Glomerular endothelial cell (primary cell): ENCODE measurements at regions not wholly inside any gene's neighbourhood (a gene's known extent, or its start where the extent isn't known, plus 50 kb on each side); places are given as distances from the start of the nearest gene placed in this dataset.
"Not testable (repeated sequence)": the region's sequence is repeated elsewhere in the genome, so short reads cannot be mapped to it uniquely, and the experiment has no call there.

Source experiments
- DNase-seq: peaks from one replicate; pipeline ENCODE4 v3.0.0-alpha.2; 2011; ENCODE audit warnings: low read depth, low spot score; ENCODE audit errors: extremely low read depth

DNA sequence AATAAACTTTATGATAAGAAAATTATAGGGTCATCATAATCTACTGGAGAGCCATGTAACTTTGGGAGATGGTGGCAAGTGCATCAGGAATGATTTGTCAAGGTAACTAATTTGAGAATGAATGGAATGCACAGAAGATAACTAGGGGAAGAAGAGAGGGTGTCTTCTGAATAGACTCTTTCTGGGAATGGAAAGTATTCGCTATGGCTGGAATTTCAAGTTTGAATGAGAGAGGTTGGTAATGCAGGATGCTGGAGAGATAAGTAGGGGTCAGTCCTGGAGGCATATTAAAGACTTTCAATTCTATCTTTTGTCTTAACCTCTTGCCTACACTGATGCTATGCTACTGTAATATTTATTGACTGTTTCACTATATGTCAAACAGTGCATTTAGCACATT, 714.2 kb downstream of the CETN3 start:
- no peak for DNase-seq

DNA sequence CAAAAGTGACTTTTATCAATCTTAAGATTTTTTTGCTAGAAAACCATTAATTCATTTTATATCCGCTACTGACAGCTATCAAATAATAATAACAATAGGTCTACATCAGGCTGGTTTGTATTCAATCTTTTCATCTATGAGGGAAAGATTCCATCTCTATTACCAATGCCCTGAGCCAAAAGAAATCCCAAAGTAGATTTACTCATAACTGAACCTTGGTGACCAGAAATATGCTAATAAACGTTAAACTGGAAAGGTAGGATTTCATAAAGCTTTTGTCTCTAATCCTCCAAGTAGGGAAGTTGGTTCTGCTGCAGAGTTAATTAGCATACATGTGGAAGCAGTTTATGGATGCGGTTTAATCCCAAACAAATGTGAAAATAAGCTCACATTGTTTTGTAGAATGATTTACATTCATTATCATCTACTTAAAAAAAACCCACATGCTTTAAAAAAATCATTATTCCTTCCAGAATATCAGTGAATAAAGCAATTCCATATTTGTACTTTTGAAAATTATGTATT, 715.5 kb downstream of the CETN3 start:
- no peak for DNase-seq

DNA sequence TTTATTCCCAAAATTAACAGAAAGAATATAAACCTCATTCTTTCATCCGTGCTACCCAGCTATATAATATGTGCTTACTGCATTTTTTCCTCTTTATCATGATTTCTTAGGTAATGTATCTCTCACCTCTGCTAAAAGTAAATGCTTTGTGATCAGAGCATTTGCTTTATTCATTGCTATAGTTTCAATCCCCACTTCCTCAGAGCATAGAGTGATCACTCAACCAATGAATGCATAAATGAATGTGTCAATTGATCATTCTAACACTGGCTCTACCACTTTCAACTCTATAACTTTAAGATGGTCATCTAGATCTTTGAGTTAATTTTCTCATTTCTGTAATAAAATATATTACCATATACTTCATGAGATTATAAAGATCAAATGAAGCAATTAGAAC, 719.2 kb downstream of the CETN3 start:
- no peak for DNase-seq

DNA sequence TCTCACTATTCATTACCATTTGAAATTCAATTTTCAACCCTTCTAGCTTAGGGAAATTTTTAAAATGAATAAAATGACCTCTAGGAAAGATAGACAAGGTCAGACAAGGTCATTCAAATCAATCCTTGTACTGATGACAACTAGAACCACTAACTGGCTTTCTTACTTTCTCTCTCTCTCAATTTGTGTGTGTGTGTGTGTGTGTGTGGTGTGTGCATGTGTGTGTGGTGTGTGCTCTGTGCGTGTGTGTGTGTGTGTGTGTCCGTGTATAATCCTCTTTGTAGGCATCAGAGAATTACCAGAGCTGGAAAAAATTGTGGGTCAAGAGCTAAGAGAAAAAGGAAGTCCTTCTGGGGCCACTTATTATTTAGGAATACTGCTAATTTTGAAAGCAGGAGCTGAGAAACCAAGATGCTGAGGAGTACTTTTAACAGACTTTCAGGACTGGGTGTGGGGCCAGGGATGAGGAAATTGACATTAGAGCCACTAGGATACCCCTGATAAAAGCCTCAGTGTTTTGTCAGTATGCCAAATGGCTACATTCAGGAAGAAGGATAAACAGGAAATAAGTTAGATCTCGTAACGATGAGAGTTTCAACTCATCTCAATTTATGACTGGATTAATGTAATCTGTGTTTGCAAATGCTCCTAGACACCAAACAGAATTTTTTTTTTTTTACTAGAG, 723.3 kb downstream of the CETN3 start:
- no peak for DNase-seq

DNA sequence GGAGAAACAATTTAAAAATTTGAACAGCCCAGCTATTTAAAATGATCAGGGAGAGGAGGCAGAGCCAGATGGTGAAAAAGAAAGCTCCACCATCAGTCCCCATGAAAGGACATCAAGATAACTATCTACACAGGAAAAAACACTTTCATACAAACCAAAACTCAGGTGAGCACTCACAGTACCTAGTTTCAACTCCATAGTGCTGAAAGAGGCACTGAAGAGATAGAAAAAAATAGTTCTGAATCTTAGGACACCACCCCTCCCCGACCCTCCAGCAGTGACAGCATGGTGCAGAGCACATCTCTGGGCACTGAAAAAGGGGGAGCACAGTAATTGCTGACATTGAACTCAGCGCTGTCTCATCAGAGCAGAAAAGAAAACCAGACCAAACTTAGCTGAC, 732.9 kb downstream of the CETN3 start:
- DNase-seq, result no peak

DNA sequence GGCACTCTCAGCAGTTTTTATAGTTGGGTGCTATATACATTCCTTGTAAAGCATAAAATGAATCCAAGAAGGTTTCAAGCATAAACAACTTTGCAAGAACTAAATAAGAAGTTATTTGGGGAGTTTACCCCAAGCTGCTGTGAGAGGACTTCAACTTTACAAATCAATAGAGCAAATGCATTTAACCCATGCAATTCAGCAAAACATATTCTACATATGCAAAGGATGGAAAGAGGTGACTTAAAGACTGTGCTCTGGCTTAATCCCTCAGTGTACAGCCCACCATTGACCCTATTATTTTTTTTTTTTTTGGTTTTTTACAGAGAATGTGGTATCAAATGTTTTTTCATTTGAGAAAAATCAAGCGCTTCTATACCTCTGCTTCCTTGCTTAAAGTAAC, 736.5 kb downstream of the CETN3 start:
- no peak for DNase-seq

DNA sequence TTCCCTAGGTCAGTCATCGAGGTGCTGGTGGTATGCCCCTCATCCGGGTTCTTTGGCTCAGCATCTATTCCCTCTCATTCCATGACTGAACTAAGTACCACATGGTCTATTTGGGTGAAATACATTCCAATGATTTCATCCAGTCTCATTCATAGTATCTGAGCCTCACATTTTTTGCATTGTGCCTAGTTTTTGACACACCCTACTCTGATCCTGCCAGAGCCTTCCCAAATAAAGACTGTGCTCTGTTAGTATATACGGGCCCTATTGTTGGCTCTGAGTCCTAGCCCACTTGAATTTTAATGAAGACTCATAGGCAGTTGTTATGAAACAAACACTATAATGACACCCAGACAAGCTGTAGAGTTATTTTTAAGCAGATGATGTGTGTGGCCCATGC, 740.7 kb downstream of the CETN3 start:
- no peak for DNase-seq

DNA sequence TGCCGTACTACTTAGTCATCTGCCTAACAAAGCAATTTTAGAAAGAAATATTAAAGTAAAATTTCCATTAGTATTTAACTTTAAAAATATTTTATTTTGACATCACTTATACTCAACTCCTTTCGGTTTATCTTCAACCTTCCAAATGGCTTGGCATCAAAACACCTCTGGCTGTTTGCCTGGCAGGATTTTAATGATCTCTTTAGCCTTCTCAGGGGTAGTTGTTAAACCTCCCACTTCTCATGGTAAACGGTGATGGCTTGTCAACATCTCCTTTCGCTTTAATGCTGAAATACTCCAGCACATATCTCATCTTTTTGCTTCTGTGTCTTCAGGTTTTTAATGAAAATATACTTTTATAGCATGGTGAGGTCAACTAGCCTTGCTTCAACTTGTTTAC, 747.1 kb downstream of the CETN3 start:
- no peak for DNase-seq

DNA sequence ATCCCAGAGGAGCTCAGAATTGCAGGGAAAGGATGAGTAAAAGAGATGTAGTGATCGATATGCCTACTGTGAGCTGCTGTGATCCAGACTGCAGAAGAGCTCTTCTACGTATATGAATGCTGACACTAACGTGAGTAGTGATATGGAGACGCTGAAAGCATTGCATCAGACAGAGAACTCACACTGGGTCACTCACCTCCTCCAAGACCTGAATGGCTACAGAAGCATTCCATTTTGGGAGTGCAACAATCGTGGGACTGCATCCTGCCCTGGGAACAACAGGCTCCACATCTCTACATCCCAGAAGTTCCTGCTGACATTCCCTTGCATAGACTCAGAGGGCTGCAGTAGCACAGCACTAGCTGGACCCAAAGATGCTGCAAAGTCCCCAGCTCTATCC, 755.9 kb upstream of the MEF2C start:
- no peak for DNase-seq

DNA sequence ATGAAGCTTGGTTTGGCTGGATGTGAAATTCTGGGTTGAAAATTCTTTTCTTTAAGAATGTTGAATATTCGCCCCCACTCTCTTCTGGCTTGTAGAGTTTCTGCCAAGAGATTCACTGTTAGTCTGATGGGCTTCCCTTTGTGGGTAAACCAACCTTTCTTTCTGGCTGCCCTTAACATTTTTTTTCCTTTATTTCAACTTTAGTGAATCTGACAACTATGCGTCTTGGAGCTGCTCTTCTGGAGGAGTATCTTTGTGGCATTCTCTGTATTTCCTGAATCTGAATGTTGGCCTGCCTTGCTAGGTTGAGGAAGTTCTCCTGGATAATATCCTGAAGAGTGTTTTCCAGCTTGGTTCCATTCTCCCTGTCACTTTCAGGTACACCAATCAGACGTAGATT, 751.2 kb upstream of the MEF2C start:
- not testable (repeated sequence) for DNase-seq

DNA sequence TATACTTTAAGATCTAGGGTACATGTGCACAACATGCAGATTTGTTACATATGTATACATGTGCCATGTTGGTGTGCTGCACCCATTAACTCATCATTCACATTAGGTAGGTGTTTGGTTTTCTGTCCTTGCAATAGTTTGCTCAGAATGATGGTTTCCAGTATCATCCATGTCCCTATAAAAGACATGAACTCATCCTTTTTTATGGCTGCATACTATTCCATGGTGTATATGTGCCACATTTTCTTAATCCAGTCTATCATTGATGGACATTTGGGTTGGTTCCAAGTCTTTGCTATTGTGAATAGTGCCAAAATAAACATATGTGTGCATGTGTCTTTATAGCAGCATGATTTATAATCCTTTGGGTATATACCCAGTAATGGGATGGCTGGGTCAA, 747.1 kb upstream of the MEF2C start:
- DNase-seq, result not testable (repeated sequence)

DNA sequence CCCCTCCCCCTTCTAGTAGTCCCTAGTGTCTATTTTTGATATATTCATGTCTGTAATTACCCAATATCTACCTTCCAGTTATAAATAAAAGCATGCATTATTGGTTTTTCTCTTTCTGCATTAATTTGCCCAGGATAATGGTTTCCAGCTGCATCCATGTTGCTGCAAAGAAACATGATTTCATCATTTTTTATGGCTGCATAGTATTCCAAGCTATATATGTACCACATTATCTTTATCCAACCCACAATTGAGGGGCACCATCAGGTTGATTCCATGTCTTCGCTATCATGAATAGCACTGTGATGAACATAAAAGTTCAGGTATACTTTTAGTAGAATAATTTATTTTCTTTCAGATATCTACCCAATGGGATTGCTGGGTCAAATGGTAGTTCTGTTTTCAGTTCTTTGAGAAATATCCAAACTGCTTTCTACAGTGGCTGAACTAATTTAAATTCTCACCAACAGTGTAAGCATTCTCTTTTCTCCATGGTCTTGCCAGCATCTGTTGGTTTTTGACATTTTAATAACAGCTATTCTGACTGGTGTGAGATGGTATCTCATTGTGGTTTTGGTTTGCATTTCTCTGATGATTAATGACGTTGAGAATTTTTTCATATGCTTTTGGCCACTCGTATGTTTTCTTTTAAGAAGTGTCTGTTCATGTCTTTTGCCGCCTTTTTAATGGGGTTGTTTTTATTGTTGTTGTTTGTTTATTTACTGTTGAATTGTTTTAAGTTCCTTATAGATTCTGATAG, 746.1 kb upstream of the MEF2C start:
- no peak for DNase-seq

DNA sequence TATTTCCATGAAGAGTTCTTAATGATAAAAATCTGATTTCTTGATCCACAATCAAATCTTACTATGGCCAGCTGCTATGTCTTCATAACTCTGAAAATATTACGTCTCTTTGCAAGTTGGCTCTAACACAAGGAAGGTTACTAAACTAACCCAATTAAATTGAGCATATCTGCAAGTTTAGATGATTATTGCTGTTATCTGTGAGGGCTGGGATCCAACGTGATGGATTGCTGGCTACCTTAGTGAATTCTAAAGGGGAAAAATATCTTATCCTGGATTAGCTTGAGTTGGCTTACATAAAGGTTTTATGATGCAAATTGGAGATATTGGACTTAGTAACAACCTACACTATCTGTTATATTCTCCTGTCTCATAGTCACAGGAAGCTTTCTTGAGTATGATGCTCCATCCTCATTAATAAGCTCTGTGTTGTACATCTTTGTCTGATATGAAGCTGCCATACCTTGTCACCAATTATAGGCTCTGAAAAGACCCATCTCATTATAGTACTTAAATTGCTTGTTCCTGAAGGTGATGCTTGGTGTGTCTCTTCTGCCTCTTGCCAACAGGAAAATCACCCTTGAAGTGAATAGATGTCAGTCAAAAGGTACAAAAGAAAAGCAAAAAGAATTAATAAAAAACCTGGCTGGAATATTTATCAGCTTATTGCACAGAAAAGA, 733.0 kb upstream of the MEF2C start:
- no peak for DNase-seq

DNA sequence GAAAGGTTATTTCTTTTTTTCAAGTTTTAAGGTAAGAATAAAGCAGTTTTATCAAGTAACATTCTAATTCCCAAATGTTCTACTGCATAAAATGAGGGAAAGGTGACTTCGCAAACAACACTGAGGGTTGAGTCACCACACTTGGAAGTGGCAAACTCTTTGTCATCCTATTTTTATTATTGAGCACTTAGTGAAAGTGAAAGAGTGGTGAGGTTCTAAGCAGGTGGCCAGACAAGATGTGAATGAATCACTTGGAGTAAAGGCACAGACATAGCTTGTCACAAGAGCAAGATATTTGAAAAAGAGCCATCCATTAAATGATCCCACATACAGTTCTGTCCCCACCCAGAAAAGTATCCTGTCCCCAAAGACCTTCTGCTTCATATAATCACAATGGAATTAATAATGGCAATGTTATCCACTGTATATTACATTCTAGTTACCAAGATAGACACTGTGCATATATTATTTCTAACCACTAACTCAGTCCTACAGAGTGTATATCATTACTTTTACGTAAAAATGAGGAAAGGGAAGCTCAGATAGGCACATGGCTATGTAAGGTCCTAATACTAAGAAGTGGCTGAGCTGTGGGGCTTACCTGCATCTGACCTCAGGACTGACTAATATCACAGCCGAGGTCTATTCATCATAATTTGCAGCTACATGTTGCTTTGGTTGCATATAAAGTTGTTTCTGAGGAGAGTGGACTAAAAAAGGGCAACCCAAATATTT, 730.4 kb upstream of the MEF2C start:
- DNase-seq, result no peak

DNA sequence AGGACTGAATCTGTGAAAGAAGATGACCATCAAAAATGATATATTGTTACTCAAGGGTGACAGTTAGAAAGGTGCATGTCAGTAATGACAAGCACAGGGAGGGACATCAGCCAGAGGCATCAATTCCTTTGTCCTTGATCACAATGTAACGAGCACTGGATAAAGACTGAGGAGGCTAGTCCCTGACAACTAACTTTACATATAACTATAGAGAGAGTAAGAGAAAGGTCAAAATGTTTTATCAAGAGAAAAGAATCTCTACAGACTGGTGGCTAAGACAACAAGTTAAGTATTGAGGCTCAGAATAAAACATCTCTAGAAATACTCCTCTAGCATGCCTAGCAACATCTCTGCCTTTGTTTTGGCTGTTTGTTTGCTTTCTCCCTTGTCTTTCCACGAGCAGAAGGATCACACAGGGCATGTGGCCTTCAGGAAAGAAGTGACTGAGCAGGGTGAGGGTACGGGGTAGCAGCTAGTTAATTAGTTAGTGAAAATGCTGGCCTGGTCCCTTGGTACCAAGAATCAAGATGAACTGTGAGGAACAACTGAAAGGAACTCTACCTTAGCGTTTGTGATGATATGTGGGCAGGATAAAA, 724.1 kb upstream of the MEF2C start:
- DNase-seq, result no peak

DNA sequence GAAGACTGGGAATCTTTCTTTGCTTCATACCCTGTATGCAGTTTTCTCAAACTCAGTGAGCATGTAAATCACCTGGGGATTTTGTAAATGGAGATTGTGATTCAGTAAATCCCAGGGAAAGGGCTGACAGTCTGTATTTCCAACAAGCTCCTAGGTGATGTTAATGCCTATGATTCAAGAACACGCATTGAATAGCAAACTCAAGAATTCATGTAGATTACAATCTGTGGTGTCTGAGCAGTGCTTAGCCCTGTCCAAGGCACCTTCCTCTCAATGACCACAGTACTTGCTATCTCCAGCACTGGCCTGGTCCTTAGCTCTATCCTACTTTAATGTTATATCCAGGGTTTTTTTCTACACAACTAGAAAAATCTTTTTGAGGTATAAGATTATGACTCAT, 721.4 kb upstream of the MEF2C start:
- DNase-seq, result no peak

DNA sequence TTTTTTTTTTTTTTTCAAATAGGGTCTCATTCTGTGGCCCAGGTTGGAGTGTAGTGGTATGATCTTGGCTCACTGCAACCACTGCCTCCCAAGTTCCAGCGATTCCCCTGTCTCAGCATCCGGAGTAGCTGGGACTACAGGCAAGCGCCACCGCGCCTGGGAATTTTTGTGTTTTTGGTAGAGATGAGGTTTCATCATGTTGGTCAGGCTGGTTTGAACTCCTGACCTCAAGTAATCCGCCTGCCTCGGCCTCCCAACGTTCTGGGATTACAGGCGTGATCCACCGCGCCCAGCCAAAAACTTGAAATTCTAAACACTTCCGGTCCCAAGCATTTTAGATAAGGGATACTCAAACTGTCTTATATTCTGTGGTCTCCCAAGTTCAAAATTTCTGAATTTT, 718.9 kb upstream of the MEF2C start:
- DNase-seq, result no peak

DNA sequence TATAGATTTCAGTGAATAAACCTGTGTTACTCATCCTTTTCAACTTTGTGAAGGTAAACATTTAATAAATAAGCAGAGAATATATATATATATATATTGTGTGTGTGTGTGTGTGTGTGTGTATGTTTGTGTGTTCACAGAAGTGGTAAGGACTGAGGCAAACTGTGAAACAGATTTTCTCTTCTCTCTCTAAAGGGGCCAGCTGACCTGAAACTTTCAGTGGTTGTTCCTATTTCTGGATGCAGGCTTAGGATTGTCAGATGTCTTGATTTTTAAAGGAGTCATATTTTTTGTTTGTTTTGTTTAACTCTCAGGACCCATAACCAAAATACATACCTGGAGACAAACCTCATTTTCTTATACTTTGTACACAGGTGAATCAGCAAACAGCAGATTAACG, 714.9 kb upstream of the MEF2C start:
- no peak for DNase-seq

DNA sequence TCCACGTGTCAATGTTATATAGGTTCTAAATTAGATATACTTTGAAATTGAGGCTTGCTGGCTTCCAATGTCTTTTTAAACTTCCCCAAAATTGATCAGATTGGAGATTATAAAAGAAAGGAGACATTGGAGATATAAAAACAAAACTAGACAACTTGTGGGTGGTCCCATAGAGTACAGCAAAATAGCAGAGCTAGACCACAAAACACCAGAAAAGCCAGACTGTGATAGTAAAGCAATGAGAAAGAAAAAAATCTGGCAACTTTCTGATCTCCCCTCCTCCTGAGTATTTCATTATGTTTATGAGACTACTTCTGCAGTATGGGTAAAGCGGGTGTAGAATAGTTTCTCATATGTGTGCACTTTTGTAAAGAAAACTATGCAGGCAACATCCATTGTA, 713.8 kb upstream of the MEF2C start:
- DNase-seq, result no peak

DNA sequence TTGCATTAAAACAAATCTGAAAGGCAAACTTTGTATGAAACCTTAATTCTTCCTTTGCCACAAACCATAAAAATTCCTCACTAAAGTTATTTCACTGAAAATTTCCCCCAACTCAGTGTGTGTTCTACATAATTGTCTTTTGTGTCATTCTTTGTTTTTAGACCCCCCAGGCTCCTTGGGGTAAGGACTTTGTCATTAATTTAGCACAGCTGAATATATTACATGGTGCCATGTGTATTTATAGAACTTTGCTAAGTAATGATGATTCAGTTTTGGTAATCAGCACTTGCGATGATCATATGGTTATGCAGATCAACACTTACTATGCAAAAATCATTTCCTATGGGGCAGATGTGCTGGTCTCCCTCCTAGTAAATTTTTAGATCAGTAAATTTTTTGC, 712.1 kb upstream of the MEF2C start:
- no peak for DNase-seq
